H1 (cell line): ENCODE measurements at regions not wholly inside any gene's neighbourhood (a gene's known extent, or its start where the extent isn't known, plus 50 kb on each side); places are given as distances from the start of the nearest gene placed in this dataset.

Source experiments
- BRCA1 ChIP-seq: IDR thresholded peaks from 2 replicates; pipeline ENCODE4 v1.6.1; 2012; ENCODE audit warnings: low read depth, low read length, improper control_type of control experiment
- CTCF ChIP-seq, 3 experiments: IDR thresholded peaks; 1 replicate in 2 of 3; 2 replicates in 1 of 3; pipeline versions ENCODE4 v1.5.1 to v1.6.1; 2011; ENCODE audit warnings: low read length in 3 of 3, mild to moderate bottlenecking in 3 of 3, inconsistent platforms in 2 of 3, low read depth in 1 of 3, moderate library complexity in 1 of 3; ENCODE audit not compliant: insufficient read depth in 1 of 3; ENCODE audit errors: control extremely low read depth in 1 of 3
- MAFK ChIP-seq: IDR thresholded peaks from 2 replicates; pipeline ENCODE4 v1.6.1; 2012; ENCODE audit warnings: low read depth, mild to moderate bottlenecking, improper control_type of control experiment, low read length
- MAX ChIP-seq: IDR thresholded peaks from 2 replicates; pipeline ENCODE4 v1.6.1; 2012; ENCODE audit warnings: inconsistent platforms
- POLR2A ChIP-seq, 2 experiments: IDR thresholded peaks; 1 replicate in 1 of 2; 2 replicates in 1 of 2; pipeline ENCODE4 v1.6.1; 2011; ENCODE audit warnings: low read depth in 2 of 2, low read length in 2 of 2, mild to moderate bottlenecking in 2 of 2; ENCODE audit errors: control extremely low read depth in 1 of 2
- RAD21 ChIP-seq, 2 experiments: IDR thresholded peaks in 1 of 2; conservative IDR thresholded peaks in 1 of 2; 2 replicates each; pipeline ENCODE4 v1.6.1; 2011; ENCODE audit warnings: low read depth in 2 of 2, low read length in 2 of 2, improper control_type of control experiment in 1 of 2, inconsistent platforms in 1 of 2, mild to moderate bottlenecking in 1 of 2, moderate library complexity in 1 of 2
- SIX5 ChIP-seq: IDR thresholded peaks from 2 replicates; pipeline ENCODE4 v1.6.1; 2011; ENCODE audit warnings: mild to moderate bottlenecking, low read depth, low read length
- TAF1 ChIP-seq: IDR thresholded peaks from 2 replicates; pipeline ENCODE4 v1.6.1; 2011; ENCODE audit warnings: mild to moderate bottlenecking, low read depth, low read length
- YY1 ChIP-seq: IDR thresholded peaks from 2 replicates; pipeline ENCODE4 v1.6.1; 2011; ENCODE audit warnings: low read depth, mild to moderate bottlenecking, low read length
- ZNF274 ChIP-seq: IDR thresholded peaks from 2 replicates; pipeline ENCODE4 v1.7.0; 2012; ENCODE audit warnings: low read length, borderline replicate concordance; ENCODE audit errors: extremely low read depth

- TF ChIP-seq RAD21 (IDR thresholded peaks at IDR 0.05 in 1 of 2, conservative IDR thresholded peaks at IDR 0.05 in 1 of 2; ENCODE audit: low read depth in 2 of 2, low read length in 2 of 2) = no peak
- TF ChIP-seq BRCA1 = no peak
- no peak for TF ChIP-seq MAFK
- no peak for TF ChIP-seq CTCF (IDR thresholded peaks at IDR 0.05; ENCODE audit: control extremely low read depth in 1 of 3, insufficient read depth in 1 of 3, low read depth in 1 of 3, low read length in 3 of 3)
- no peak for TF ChIP-seq ZNF274
- TF ChIP-seq TAF1 = no peak
- no peak for TF ChIP-seq YY1
- no peak for TF ChIP-seq MAX
- TF ChIP-seq POLR2A (IDR thresholded peaks at IDR 0.05; ENCODE audit: control extremely low read depth in 1 of 2, low read depth in 2 of 2, low read length in 2 of 2) = no peak
- no peak for TF ChIP-seq SIX5
These were observed 177.7 kb downstream of the MRPL14 start for GRCh38 chr6:43949551-43949991.
